Neural cell (in vitro differentiated cells): ENCODE measurements at regions not wholly inside any gene's neighbourhood (a gene's known extent, or its start where the extent isn't known, plus 50 kb on each side); places are given as distances from the start of the nearest gene placed in this dataset.

Experiments used
- CTCF ChIP-seq: fragments of 450-650 bp; IDR thresholded peaks from 2 replicates; pipeline ENCODE4 v1.5.1; 2014; ENCODE audit warnings: antibody characterized with exemption, mild to moderate bottlenecking, moderate library complexity; ENCODE audit not compliant: poor library complexity, severe bottlenecking
- EP300 ChIP-seq: fragments of 450-650 bp; conservative IDR thresholded peaks from 2 replicates; pipeline ENCODE4 v1.6.1; 2014; ENCODE audit warnings: antibody characterized with exemption, mild to moderate bottlenecking, moderate library complexity; ENCODE audit not compliant: poor library complexity, severe bottlenecking
- EZH2 ChIP-seq: fragments of 200-600, 300-800 bp; shearing (Covaris generic), sonication (generic); IDR thresholded peaks from 2 replicates; pipeline ENCODE4 v1.6.1; 2014; ENCODE audit warnings: antibody characterized with exemption, low read length, borderline replicate concordance, mild to moderate bottlenecking; ENCODE audit not compliant: insufficient read depth, poor library complexity, severe bottlenecking
- MXI1 ChIP-seq: fragments of 450-650 bp; conservative IDR thresholded peaks from 2 replicates; pipeline ENCODE4 v1.6.1; 2014; ENCODE audit warnings: antibody characterized with exemption, mild to moderate bottlenecking; ENCODE audit not compliant: poor library complexity, severe bottlenecking
- POLR2AphosphoS5 ChIP-seq: IDR thresholded peaks from 2 replicates; pipeline ENCODE4 v1.6.1; 2012
- RAD21 ChIP-seq: fragments of 450-650 bp; conservative IDR thresholded peaks from 2 replicates; pipeline ENCODE4 v1.6.1; 2014; ENCODE audit warnings: antibody characterized with exemption, mild to moderate bottlenecking, moderate library complexity
- REST ChIP-seq: IDR thresholded peaks from 2 replicates; pipeline ENCODE4 v1.6.1; 2012; ENCODE audit warnings: borderline replicate concordance
- SMC3 ChIP-seq: fragments of 450-650 bp; conservative IDR thresholded peaks from 2 replicates; pipeline ENCODE4 v1.6.1; 2014; ENCODE audit warnings: antibody characterized with exemption, mild to moderate bottlenecking, moderate library complexity; ENCODE audit not compliant: poor library complexity

GRCh38 chr21:15494481-15494880 is 235.3 kb upstream of the USP25 start:
- TF ChIP-seq CTCF (no peak), EZH2 (no peak), EP300 (no peak), MXI1 (no peak), REST (no peak), RAD21 (no peak), POLR2AphosphoS5 (no peak), SMC3 (no peak)
